Omental fat pad (tissue), 3 donors: ENCODE measurements at regions not wholly inside any gene's neighbourhood (a gene's known extent, or its start where the extent isn't known, plus 50 kb on each side); places are given as distances from the start of the nearest gene placed in this dataset.

Source experiments
- ATAC-seq: fragments of 150-250 bp; one replicate; pipeline ENCODE4 v1.9.1; 2016; ENCODE audit warnings: mild to moderate bottlenecking, moderate library complexity; ENCODE audit not compliant: low FRiP score
- DNase-seq: peaks from one replicate; pipeline ENCODE4 v3.0.0-alpha.2; 2019; ENCODE audit warnings: low spot score
- CTCF ChIP-seq, 3 donors: fragments of 450-650 bp; IDR thresholded peaks; one replicate each; pipeline ENCODE4 v1.5.1; 2016 to 2017; ENCODE audit warnings: antibody characterized with exemption in 3 of 3, mild to moderate bottlenecking in 3 of 3, moderate library complexity in 2 of 3

- no peak for ATAC-seq
- no peak for DNase-seq
- no peak for TF ChIP-seq CTCF (IDR thresholded peaks at IDR 0.05)
These were observed 222.4 kb downstream of the ANTXR2 start for GRCh38 chr4:79850626-79851025.

- no peak for DNase-seq
- TF ChIP-seq CTCF (IDR thresholded peaks at IDR 0.05), result no peak
- ATAC-seq, result no peak
These were observed 224.7 kb downstream of the ANTXR2 start for GRCh38 chr4:79848329-79848728.

- DNase-seq (no peak), ATAC-seq (no peak)
- TF ChIP-seq CTCF (IDR thresholded peaks at IDR 0.05), result no peak
These were observed 225.6 kb downstream of the ANTXR2 start for GRCh38 chr4:79847411-79847810.

DNA sequence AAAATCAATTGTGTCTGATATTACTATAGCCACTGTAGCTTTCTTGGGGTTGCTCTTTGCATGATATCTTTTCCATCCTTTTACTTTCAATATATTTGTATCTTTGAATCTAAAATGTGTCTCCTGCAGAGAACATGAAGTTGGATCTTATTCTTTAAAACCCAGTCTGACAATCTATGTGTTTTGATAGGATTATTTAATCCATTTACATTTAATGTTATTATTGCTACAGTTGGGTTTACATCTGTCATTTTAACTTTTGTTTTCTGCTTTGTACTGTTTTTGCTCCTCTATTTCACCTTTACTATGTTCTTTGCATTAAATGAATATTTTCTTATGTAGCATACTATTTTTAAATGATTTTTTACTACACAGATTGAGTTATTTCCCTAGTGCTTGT is 230.9 kb downstream of the ANTXR2 start:
- no peak for TF ChIP-seq CTCF (IDR thresholded peaks at IDR 0.05)
- ATAC-seq (no peak), DNase-seq (no peak)

- ATAC-seq (no peak), DNase-seq (no peak)
- no peak for TF ChIP-seq CTCF (IDR thresholded peaks at IDR 0.05)
These were observed 239.2 kb downstream of the ANTXR2 start for GRCh38 chr4:79833857-79834256.

- DNase-seq, result no peak
- TF ChIP-seq CTCF (IDR thresholded peaks at IDR 0.05), result no peak
- peak; percentile 81 for ATAC-seq
These were observed 241.1 kb downstream of the ANTXR2 start for GRCh38 chr4:79831701-79832514.

GRCh38 chr4:79831119-79831528 is 241.9 kb downstream of the ANTXR2 start:
- no peak for DNase-seq
- ATAC-seq, result no peak
- TF ChIP-seq CTCF (IDR thresholded peaks at IDR 0.05), result no peak
